ENCODE measurements at regions not wholly inside any gene's neighbourhood (a gene's known extent, or its start where the extent isn't known, plus 50 kb on each side); places are given as distances from the start of the nearest gene placed in this dataset.

DNA sequence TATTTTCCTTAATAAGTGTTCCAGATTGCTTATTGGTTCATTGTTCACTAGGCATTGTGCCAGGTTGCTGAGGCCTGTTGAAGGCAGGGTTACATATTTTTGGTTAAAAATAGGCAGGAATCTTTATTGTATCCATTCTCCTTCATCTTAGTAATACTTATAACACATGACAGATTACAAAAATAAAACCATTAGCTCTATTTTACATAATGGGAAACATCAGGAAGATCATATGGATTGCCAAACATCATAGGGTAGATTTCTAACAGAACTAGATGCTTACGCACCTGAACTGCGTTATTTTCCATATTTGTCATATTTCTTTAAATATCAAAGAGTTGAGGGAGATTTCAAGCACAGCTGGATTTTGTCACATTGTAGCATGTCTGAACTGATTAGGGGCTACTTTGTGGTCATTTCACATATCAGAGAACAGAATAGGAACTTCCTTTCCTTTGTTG, 462.9 kb upstream of the SGO1 start:
- TF ChIP-seq CTCF (conservative IDR thresholded peaks at IDR 0.05 in 1 of 2, IDR thresholded peaks at IDR 0.05 in 1 of 2; ENCODE audit: extremely low read depth in 1 of 2, insufficient read depth in 1 of 2, low read depth in 1 of 2, low read length in 2 of 2), result no peak
- no peak for TF ChIP-seq EZH2 (IDR thresholded peaks at IDR 0.05; ENCODE audit: borderline replicate concordance, low read length)

Measured in mammary epithelial cell (primary cell).